NCI-H1092 (cell line): ENCODE measurements at regions not wholly inside any gene's neighbourhood (a gene's known extent, or its start where the extent isn't known, plus 50 kb on each side); places are given as distances from the start of the nearest gene placed in this dataset.
"Not testable (repeated sequence)": the region's sequence is repeated elsewhere in the genome, so short reads cannot be mapped to it uniquely, and the experiment has no call there.

ENCODE experiments used
- DNase-seq: peaks from one replicate; lab custom pipeline; 2025; lab: John Stamatoyannopoulos, UW

DNA sequence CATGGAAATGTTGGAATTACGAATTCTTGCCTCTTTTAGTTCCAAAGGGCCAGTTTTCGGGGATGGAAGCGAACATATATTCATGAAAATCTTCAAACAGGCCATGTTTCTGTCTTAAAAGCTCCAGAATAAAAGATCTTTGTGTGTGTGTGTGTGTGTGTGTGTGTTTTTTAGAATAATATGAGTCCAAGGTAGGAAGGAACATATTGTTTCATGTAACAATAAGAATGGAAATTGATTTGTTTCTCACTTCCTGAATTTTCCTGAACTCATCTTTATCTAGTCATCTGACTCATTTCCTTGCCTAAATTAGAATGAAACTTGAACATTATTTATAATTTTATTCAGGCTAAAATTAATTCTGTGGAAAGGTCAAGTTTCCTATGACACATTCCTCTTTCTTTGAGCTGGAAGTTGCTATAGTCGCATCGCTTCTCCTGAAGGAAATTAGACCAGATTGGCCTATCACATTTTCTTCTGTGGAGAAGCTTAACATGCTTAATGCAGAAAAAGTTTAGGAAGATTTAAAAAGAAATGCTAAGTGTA is 805.1 kb upstream of the ADAMTS5 start:
- DNase-seq, result no peak

DNA sequence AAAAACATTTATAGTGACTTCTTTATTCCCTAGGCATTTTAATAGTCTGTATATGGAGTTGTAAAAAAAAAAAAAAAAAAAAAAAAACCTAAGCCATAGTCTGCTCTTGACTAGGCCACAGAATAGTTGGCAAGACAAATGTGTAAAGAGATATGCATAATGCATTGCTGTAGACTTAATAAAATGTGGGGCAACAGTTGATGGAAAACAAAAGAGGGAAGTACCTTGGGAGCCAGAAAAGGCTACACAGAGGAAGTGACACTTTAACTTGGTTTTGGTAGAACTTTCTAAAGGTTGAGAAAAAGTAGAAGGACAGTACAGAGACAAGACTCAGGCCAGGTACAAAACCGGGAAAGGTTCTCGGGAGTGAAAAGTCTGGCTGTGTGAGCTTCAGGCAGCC is 802.9 kb upstream of the ADAMTS5 start:
- no peak for DNase-seq

DNA sequence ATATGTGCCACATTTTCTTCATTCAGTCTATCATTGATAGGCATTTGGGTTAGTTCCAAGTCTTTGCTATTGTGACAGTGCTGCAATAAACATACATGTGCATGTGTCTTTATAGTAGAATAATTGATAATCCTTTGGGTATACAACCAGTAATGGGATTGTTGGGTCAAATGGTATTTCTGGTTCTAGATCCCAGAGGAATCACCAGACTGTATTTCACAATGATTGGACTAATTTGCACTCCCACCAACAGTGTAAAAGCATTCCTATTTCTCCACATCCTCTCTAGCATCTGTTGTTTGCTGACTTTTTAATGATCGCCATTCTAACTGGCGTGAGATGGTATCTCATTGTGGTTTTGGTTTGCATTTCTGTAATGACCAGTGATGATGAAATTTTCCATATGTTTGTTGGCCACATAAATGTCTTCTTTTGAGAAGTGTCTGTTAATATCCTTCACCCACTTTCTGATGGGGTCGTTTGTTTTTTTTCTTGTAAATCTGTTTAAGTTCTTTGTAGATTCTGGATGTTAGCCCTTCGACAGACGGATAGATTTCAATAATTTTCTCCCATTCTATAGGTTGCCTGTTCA is 801.3 kb upstream of the ADAMTS5 start:
- not testable (repeated sequence) for DNase-seq

DNA sequence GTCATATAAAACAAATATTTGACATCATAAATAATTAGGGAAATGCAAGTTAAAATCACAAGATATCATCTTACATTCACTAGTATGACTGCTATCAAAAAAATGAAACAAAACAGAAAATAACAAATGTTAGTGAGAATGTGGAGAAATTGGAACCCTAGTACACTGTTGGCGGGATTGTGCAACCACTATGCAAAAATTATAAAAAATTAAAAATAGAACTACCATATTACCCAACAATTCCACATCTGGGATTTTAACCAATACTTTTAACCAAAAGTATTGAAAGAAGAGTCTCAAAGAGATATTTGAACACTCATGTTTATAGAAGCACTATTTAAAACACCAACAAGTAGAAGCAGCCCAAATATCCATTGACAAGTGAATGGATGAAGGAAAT is 797.2 kb upstream of the ADAMTS5 start:
- DNase-seq, result no peak

DNA sequence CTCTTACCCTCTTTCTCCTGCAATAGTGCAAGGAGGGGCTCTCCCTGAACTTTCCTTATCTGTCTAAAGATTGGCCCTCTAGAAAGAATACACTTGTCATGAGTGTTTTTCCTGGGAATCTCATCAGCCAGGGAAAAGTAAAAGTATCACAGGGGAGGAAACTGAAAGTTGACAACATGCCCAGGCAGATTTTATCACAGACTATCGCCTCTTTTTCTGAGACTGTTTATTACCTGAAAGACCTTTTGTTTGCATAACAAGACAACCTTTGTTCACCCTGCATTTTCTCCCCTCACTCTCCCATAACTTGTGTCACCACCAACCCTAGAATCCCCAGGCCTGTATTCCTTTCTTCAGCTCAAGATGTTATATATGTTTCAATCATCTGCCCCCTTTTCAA is 794.7 kb upstream of the ADAMTS5 start:
- no peak for DNase-seq

DNA sequence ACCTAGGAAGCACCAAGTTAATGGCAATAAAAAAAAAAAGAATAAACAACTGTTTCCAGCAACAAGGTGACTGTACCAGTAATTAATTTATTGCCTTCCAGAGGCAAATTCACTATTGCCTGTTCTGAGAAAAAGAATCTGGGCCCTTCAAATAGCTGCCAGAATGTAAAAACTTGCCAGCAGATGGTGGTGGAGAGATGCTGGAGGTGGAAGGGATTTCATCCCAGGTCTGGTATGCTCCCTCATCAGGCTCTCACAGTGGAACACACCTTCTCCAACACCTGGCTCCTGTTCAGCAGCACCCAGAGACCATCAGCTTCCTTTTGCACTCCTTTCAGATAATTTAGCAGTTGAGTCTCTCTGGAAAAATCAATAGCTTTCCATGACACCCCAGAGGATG is 792.9 kb upstream of the ADAMTS5 start:
- no peak for DNase-seq

DNA sequence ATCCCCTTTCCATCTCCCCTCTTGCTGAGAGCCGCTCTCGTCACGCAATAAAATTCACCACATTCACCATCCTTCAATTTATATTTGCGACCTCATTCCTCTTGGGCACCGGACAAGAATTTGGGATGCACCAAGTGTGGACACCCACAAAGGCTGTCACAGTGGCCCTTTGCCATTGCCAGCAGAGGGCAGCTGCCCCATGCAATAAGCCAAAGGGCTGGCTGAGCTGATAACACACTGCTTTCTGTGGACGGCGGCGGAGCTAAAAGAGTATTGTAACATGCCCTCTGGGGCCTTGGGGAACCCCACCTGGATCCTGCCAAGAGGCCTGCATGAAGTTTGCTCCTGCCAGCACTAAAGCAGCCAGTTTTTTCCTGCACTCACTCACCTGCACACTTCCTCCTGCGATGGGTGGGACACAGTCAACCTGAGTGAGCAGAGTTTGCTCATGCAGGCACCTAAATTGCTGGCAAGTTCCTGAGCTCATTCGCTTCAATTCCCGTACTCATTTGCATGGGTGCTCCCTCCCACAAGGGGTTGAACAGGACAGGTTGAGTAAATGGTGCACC is 792.3 kb upstream of the ADAMTS5 start:
- DNase-seq, result no peak

DNA sequence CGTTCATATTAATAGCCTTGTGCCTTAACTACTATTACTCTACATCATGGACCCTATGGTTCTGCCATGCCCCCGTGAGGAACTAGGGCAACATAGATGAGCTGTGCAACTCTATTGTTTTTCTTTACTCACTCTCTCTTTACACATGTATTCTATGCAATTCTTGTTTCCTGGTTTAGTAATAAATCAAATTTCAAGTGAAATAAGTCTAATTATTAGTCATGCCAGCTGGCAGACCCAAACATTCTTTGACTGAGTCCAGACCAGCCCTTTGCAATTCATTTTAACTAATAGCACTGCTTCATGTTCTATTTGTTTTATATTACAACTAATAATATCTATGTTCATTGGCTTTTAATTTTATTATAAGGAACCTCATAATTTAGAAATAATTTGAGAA is 789.3 kb upstream of the ADAMTS5 start:
- no peak for DNase-seq

DNA sequence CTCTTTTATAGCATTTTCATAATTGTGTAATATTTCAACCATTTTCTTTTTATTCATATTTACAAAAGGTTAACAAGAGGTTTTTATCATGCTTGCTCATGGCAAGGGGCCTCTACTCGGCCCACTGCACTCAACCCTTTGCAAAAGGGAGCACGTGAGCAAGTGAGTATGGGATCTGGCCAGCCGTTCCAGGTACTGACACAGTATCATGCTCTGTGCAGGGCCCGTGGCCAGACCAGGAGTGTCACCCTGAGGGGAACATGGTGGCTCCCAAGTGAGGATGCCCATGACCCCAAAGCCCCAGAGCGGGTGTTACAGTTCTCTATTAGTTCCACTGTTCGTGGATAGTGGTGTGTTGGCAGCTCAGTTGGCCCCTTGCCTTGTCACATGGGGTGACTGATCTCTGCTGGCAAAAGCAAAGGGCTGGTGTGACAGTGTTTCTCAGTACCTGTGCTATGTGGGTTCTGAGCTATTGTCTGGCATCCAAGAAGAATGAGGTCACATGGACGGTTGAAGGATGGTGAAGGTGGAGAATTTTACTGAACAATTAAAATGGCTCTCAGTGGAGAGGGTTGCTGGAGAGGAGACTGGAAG is 777.2 kb upstream of the ADAMTS5 start:
- DNase-seq, result no peak

DNA sequence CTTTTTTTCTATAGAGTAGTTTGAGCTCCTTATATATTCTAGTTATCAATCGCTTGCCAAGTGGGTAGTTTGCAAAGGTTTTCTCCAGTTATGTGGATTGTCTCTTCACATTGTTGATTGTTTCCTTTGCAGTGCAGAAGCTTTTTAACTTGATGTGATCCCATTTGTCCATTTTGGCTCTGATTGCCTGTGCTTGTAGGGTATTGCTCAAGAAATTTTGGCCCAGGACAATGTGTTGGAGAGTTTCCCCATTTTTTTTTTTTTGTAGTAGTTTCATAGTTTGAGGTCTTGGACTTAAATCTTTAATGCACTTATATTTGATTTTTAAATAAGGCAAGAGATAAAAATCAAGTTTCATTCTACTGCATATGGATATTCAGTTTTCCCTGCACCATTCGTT is 774.8 kb upstream of the ADAMTS5 start:
- DNase-seq, result no peak

DNA sequence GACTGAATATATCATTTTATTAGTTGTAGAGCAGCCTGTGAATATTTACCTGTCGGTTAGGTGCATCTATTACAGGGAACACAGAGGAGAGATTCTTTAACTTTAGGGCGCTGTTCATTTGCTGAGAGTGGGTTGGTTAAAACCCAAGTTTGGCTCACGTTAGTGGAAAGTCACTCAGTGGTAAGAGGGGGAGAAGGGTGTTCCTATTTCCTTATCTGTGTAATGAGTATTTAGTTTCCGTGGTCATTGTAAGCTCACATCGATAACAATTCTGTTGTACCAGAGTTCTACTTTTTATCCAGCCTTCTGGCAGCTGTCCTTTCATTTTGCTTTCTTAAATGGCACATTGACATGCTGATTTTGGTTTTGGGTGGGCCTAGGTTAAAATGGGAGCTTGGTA is 773.2 kb upstream of the ADAMTS5 start:
- DNase-seq, result no peak

DNA sequence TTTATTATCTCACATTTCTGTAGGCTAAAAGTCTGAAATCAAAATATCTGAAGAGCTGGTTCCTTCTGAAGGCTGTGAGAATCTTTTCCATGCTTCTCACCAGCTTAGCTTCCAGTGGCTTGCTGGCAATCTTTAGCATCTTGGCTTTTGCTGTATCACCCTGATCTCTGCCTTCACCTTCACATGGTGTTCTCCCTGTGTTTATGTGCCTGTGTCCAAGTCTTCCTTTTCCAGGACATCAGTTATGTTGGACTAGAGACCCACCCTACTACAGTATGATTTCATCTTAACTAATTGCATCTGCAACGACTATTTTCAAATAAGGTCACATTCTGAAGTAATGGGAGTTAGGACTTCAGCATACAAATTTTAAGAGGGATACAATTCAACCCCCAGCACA is 772.3 kb upstream of the ADAMTS5 start:
- DNase-seq, result no peak

DNA sequence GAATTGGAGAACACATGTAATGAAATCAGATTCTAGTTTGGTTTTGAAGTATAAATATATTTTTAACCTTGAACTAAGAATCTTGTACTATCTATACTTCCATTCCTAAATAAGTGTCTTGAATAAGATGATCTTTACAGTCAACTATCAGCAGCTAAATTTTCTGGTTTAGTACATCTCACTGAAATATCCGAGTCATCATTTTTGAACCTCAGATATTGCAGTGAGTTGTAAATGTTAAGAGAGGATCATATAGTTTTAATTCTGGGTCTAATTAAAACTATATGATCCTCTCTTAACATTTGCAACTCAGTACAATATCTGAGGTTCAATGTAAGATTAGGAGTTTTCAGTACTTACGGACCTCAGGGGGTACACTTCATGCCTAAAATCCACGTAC is 768.8 kb upstream of the ADAMTS5 start:
- DNase-seq, result no peak

DNA sequence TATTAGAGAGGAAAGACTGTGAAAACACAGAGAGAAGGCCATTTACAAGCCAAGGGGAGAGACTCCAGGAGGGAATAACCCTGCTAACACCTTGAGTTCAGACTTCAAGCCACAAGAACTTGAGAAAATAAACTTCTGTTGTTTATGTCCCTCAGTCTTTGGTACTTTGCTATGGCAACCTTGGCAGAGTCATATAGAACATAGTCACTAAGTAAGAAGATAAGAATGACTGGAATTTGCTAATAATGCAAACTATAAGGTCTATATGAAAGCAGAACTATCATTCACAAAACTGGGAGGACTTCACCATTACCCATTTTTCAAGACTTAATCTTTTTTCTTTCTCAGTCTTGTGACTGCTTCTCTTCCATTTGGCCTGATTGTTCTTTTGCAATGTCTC is 767.3 kb upstream of the ADAMTS5 start:
- no peak for DNase-seq

DNA sequence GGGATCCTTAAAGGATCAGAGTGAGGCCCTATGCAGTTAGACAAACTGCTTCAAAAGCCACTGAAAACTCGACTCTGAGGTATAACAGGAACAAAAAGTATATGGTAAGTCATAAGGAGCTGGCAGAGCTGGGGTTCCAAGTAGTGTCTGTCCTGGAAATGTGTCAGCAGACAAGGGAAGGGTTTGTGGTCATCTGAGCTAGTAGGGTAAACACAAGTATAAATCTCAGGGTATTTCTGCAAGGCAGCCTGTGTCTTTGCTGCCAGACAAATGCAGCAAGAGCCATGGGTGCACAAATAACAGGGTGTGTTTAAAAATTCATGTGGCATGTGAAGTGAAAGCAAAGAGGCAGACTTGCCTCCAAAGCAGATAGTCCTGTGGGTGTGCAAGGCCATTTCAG is 759.0 kb upstream of the ADAMTS5 start:
- no peak for DNase-seq

DNA sequence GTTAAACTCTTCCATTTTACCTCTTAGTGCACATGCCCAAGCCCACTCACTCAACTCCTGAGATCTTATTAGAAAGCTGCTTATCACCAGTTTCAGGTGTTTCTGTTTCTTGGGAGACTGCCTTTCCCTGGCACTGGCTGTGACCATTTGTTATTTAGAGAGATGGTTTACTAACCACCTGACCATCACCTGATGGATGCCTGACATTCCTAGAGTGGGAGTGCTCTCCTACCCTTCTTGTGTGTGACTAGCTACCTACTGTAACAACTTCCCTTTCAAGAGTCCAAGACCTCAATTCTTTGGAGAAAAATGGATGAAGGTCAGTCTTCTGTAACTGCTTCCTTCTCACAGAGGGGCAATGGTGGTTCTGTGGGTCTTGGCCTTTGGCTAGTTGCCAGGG is 755.2 kb upstream of the ADAMTS5 start:
- DNase-seq, result no peak

DNA sequence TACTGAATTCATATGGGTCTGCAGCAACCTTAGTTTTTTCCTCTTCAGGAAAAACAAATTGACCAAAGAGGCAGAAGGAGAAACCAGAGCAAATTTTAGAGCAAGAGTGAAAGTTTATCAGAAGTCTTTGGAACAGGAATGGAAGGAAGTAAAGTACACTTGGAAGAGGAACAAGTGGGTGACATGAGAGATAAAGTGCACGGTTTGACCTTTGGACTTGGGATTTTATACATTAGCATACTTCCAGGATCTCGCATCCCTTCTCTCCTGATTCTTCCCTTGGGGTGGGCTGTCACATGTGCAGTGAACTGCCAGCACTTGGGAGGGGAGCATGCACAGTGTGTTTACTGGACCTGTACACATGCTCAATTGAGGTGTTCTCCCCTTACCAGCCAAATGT is 754.8 kb upstream of the ADAMTS5 start:
- DNase-seq, result no peak

DNA sequence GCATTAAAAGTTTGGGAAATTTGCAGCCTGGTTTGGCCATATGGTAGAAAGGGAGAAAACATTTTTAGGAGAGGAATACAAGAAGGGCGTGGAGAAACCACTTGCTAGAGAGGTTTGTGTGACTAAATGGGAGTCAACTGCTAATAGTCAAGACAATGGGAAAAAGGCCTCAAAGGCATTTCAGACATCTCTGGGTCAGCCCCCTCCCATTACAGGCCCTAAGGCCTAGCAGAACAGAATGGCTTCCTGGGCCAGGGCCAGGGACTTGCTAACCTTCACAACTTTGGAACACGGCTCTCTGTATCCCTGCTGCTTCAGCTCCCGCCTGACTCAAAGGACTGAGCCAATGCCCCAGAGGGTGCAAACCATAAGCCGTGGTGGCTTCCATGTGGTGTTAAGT is 752.3 kb upstream of the ADAMTS5 start:
- DNase-seq, result no peak

DNA sequence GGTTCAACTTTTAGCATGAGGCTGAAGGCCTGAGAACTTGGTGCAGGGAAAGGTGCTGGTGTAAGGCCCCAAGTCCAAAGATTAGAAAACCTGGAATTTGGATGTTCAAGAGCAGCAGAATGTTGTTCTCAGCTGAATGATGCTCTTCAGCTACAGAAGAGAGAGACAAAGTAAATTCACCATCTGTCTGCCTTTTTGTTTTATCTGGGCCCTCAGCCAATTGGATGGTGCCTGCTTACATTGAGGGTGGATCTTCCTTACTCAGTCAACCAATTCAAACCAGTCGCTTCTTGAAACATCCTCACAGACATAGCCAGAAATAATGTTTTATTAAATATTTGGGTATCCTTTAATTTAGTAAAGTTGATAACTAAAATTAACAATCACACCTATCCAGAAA is 748.2 kb upstream of the ADAMTS5 start:
- DNase-seq, result no peak

DNA sequence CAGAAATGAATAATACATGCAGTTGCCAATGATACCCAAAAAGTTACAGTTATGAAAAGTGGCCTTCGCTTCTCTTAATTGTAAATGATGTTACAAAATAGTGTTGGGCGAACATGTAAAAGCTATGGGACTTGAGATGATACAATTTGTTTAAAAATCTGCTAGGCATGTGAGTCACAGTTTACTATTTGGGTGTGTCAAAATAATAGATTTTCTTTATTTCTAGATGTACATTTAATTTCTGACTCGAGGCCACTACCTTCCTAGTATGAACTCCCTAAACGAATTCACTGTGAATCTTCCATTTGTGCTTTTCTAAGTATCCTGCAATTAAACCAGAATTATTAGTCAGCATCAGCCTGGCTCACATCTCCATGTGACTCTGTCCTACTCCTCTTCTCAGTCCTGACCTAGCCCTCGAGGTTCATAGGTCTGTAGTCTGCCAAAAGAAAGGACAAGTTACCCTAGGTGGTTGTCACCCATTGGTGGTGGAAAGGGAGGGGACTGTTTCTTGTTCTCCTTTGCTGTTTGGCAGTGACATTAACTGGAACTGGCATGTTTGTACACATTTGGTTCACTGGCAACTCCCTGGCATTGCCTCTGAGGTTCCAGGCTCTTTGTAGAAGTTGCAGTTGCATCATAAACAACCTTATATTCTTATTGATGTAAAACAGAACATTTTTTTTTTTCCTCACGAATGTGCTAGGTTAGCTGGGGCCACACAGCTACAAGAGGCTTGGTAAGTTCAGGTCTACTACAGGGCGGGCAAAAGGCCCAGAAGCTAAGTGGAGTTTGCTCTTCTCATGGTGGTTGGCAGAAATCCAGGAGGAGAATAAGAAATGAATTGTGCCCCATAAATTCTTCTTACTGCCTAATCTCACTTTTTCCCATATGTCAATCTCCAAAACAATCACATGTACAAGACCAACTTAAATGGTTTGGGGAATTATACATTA is 746.5 kb upstream of the ADAMTS5 start:
- DNase-seq, result no peak

DNA sequence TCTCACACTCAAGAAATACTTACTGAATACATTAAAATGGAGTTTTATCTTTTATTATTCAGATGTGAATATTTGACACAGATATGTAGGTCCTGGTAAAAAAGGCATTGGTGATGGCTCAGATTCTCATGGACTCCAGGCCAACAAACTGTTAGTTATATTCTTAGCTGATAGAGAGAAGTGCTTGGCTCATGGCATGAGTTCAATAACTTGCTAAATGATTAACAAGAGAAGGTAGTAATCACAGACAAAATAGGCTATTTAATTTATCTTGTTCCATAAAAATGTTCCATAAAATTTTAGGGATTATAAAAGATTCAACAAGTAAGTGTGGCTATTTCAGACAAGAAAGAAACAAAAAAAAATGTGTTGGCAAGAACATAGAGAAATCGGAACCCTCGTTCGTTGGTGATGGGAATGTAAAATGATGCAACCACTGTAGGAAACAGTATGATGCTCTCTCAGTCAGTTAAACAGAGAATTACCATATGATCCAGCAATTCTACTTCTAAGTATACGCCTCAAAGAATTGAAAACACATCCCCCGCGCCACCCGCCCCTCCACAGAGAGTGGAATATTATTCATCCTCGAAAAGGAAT is 737.8 kb upstream of the ADAMTS5 start:
- no peak for DNase-seq

DNA sequence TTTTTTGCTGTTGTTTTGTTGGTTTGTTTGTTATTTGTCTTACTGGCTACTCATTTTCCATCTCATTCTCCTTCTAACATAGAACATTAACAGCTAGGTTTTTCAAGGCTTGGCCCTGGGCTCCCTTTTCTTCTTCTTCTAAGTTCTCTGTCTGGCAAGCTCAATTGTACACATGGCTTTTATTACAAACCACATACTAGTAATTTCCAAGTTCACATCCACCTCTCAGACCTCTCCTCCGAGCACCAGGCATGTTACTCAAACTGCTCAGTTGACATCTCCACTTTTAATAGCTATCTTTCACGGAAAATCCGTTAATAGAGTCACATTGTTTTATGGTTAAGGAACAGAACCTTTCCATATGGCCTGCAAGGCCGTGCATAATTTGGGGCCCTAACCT is 736.9 kb upstream of the ADAMTS5 start:
- DNase-seq, result no peak
